HG02943 (cell line): ENCODE measurements at regions not wholly inside any gene's neighbourhood (a gene's known extent, or its start where the extent isn't known, plus 50 kb on each side); places are given as distances from the start of the nearest gene placed in this dataset.
A peak's percentile ranks its signal among the peaks of the same experiment; 100 is the strongest.

Source experiments
- ATAC-seq: cut with Tn5 transposase; IDR thresholded peaks from one replicate; pipeline ENCODE4 v1.9.1; 2021; ENCODE audit warnings: mild to moderate bottlenecking, low read depth, moderate library complexity; ENCODE audit not compliant: unreplicated experiment

DNA sequence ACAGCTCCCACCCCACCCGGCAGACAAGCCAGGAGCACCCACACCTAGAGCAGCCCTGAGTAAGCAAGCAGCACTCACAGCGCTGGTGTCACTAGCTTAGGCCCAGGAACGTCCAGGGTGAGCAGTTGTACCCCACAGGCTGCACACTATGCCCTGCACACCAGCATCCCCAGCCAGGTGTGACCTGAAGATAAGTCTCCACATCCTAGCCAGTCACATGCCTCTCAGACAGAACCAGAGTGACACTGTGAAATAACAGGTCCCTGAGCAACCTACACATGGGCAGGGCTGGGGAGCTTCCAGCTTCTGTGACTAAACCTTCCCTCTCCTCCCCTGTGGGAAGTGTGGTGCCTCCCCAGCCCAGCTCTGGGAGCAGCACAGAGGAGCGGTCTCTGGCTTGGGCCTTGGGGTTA, 253.6 kb downstream of the UACA start:
- ATAC-seq, result no peak

DNA sequence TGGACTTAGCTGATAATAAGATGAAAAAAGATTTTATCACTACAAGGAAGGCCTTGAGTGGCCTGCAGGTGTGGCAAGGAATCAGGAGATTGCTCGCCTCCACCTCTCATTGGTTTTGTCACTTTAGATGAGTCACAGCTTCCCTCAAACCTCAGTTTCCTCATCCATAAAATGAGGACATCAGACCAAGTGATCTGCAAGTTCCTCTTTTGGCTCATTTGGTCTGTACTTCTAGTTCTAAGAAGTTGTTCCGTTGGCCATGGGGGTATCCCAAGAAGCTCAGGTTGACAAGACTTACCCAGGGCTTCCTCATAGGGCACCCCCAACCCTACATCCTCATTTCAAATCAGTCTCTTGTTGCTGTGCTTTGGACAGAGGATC, 254.1 kb downstream of the UACA start:
- ATAC-seq, result no peak

DNA sequence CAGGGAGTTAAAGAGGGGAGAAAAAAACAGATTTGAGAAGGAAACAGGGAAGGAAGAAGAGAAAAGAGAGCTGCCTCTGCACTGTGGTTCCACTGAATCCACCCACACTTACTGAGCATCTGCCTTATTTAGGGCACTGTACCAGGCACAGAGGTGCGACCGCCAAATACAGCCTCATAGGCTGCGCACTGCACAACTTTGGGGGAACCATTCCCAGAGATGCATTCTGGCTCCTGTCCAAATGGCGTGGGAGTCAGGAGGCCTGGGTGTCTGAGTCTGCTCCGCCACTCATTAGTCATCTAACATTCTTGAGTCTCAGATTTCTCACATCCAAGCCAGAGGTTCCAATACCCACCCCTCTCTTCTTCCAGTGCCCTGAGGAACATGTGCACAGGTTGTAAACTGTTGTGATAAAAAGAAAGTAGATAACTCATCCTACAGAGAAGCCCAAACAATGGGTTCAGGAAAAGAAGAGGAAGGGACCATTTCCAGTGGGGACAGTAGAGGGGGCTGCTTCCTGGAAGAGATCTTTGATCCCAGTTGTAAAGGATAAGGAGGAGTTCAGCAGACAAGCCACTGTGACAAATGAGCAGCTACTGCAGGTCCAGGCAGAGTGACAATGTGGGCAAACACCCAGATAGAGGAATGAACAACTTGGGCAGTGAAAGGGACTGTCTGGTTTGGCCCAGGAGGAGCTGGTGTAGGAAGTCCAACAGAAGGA, 254.6 kb downstream of the UACA start:
- no peak for ATAC-seq

- ATAC-seq, result no peak
These were observed 255.5 kb downstream of the UACA start for GRCh38 chr15:70507772-70508371.

DNA sequence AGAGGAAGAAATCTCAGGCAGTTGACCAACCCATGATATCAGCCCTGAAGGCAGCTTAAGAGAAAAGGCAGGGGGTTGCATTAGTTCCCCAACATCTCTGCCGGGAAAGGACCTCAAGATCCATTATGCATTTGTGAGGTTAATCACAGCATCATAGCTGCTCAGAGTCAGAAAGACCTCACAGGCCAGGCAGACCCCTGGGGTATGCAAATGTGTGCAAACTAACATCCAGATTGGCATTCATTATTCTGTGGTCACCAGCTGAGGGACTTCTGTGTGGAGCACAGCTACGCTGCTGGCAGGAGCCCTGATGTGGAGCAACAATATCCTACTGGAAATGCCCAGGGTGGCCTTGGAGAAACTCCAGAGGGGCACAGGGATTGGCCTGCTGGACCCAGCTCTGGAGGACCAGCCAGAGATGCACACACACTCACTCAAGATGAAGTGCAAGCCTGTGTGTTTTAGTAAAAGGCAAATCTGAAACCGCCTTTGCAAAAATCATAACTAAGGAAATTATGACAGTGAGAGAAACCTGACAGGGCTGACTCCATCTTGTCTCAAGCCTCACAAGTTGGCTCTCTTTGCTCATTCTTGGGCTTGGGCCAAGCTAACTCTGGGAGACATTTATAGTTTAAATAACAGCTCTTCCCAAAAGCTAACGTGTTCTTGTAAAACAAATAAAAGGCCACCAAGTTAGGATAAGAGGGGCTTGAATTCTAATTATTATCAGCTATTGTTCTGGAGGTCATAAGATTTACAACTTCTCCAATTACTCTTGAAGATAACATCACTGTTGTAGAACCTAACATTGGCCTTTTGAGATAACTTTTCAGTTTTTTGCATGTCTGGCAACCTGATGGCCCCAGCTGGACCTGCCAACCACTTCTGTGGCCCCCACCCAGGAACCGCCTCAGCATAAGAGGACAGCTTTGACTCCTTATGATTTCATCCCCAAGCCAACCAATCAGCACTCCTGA, 257.1 kb downstream of the UACA start:
- ATAC-seq, result no peak

DNA sequence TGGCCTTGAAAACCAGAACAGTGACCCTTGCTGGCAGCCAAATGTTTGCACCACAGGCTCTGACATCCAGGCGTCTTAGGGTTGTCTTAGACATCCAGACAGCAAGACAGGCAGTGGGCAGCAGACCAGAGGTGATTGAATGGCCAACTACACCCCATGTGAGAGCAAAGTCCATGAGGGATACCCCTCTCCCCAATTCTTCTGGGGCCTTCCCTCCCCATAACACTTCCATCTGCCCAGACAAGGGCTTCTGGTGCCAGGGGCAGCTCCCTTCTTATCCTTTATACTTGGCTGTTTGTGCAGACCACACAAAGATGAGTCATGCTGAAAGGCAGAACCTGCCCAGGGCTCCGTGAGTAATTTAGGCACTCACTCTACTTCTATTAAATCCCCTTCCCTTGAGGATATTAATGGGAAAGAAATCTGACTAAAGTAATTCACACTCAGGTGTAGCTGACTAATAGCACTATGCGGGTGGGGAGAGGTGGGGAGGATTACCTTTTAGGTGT, 257.9 kb downstream of the UACA start:
- ATAC-seq, result peak; percentile 16

- peak; percentile 12 for ATAC-seq
These were observed 258.4 kb downstream of the UACA start for GRCh38 chr15:70504988-70505387.

DNA sequence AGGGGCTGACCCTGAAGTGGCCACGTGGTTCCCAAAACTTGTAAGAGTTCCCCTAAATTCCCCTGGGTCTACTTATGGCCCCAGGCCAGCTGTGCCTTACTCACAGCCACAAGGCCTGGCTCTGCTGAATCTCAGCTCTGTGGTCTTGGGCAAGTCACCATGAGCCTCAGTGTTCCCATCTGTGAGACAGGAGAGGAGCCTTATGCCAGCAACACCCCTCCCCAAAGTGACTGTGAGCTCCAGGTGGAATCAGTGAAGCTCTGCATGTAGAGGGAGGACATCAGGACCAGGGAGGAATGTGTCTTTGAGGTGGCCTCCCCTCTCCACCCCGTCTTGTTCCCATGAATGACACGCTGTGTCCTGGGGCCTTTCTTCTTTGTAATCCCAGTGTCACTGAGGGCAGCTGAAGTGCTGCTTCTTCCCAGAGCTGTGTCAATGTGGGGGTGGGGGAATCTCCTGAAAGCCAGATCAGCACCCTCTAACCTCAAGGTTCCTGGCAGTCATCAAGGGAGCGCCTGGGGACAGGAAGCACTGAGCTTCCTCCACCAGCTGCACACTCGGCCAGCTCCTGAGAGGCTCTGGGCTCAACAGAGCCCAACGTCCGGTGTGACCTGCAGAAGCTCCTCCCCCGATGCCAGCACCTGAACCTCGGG, 258.9 kb downstream of the UACA start:
- ATAC-seq, result peak; percentile 56

- ATAC-seq, result no peak
These were observed 259.5 kb downstream of the UACA start for GRCh38 chr15:70503798-70504298.

DNA sequence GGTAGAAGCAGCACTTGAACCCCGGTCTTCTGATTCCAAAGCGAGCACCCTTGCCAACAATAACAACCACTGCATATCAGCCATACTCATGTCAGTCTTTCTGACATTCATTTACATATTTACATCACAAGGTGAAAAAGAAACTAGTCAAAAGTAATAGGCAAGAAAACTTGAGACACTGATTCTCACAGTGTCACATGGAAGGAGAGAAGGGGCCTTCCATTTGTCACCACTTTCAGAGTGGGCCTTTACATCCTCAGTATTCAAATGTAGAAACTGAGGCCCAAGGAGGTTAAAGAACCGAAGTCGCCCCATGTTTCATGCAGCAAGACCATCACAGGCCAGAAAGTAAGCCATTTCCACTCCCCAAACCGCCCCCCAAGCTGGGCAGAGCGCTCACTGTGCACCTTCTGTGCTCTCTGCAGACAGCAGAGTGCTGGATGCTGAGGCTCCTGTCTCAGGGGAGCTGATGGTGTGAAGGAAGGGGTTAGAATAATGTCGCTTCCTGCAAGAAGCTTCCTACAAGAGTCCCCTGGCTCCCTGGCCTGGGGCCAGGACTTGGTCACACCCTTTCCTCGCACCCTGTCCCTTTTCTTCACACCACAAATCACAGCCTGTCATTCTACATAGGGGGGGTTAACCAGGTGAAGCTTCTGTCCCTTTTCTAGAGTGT, 260.1 kb downstream of the UACA start:
- no peak for ATAC-seq

DNA sequence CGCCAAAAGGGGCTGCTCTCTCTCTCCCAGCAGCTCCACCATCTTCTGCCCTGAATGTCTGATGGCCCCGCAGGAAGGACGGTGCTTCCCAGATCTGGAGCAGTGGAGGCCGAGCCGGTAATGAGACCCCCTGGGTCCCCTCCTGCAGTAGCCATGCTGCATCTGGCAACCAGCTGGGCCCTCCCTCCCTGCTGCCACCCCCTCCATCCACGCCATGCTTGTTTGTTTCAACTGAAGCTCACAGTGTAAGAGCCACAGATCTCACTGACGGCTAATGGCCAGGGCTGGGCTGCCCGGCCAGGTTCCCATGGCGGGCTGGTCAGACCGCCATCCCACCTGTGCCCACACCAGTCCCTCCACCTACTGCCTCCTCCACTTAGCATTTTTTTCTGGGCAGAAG, 260.8 kb downstream of the UACA start:
- no peak for ATAC-seq

DNA sequence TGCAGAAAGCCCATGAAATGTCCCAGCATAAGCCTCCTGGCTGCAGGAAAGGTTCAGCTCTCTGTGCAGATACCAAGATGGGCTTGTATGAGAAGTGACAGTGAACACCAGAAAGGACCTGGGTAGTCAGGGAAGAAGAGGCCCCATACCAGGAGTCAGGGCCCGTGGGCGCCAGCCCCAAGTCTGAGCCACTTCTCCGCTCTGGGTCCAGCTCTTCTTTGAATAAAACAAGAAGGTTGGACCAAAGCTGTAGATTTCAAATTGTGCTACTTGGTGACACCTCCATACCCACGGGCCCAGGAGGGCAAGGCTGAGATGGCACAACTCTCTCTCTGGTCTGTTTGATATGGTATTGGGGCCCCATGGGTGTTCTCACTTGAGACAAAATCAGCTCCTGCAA, 261.5 kb downstream of the UACA start:
- ATAC-seq, result no peak

- ATAC-seq, result no peak
These were observed 262.1 kb downstream of the UACA start for GRCh38 chr15:70501121-70501727.

GRCh38 chr15:70499791-70500190, 263.6 kb downstream of the UACA start:
- no peak for ATAC-seq

DNA sequence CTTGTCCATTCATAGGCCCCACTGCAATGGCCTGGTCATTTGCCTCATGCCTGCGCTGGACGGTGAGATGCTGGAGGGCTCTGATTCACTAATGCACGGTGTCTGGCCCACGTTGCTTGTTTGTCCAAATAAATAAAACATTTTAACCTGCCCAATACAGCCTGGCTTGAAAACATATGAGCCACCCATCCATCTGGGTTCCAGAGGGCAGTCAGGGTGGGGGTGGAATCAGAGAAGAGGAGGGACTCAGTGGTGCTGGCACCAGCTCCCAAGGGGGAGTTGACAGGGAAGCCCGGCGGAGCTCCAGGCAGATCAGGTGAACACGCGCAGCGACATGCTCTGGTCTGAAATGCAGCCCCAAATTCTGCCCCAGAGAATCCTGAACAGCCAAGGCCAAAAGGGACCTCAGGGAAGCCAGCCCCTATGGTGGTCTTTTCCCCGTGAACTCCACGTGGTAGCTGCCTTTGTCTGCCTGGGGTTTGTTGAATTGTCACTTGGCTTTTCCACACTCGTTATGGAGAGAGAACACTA, 265.2 kb downstream of the UACA start:
- ATAC-seq, result no peak

DNA sequence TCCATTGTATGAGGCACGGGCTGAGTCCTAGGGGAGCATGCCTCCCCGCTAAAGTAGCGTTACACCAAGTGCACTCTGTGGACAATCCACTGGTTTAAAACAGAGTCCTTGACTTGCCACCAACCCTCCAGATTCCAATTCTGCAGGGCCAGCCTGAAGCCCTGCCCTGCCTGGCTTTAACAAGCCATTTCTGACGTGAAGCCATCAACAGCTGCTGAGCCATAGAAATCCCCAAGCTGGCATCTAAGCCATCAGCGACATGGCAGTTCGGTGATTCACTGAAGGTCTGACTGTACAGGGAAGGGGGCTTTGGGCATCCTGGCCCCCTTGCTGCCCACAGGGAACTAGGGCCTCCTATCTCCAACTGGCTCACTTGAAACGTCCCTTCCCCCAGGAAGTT, 265.7 kb downstream of the UACA start:
- ATAC-seq, result no peak

DNA sequence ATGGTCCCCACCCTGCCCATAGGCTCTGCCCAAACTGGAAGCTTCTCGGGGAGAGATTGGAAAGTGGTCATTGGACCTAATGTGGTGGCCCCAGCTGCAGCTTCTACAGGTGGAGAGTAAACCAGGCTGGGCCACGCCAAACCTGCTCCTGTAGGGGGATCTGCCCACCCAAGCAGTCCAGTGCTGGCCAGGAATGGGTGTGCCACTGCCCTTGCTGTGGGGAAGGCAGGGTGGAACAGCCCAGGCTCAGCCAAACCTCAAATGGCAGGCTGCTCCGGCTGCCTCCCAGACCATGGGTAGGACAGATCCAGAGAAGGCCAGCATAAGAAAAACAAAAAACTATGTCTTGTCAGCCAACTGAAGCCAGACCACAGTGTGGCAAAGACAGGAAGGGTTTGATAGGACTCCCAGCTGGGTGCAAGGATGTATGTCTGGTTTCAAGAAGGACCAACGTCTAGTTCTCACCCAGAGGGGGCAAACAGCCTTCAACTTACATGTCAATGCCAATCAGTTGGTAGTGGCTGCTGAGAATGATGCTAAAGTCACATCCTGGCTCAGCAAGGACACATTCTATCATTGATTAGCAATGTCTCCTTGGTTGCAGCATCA, 267.3 kb downstream of the UACA start:
- no peak for ATAC-seq

- no peak for ATAC-seq
These were observed 268.3 kb downstream of the UACA start for GRCh38 chr15:70494852-70495571.
